IMR-90 (cell line): ENCODE measurements at regions not wholly inside any gene's neighbourhood (a gene's known extent, or its start where the extent isn't known, plus 50 kb on each side); places are given as distances from the start of the nearest gene placed in this dataset.

Experiments
- ATAC-seq: fragments of 200-7000 bp; cut with Tn5 transposase; 2 replicates; pipeline ENCODE4 v1.9.1; 2020; ENCODE audit warnings: low read depth, mild to moderate bottlenecking, moderate library complexity
- BruUV-seq: library from RNA; stranded (reverse); fragments of 400-500 nt; replicated peaks from 2 replicates; lab custom pipeline; 2021; lab: Mats Ljungman, UMichigan
- CTCF ChIA-PET: fragments of 300-600 bp; formaldehyde crosslinking; extraction: SDS; loops from one replicate; lab custom pipeline; 2021; ENCODE audit warnings: antibody characterized with exemption; lab: Yijun Ruan, JAX
- POLR2A ChIA-PET: fragments of 300-600 bp; sonication (Branson Sonifier 250); formaldehyde crosslinking; loops from one replicate; lab custom pipeline; 2022; ENCODE audit warnings: antibody characterized with exemption; ENCODE audit not compliant: unreplicated experiment; lab: Charles Lee
- DNase-seq: peaks from one replicate; pipeline ENCODE4 v3.0.0; 2013
- H2AFZ ChIP-seq: replicated peaks from 2 replicates; pipeline ENCODE3; 2013; ENCODE audit warnings: low read length, mild to moderate bottlenecking; ENCODE audit not compliant: poor library complexity
- H2AK5ac ChIP-seq: 2 replicates; pipeline ENCODE4 v1.6.1; 2013; ENCODE audit warnings: low read depth, low read length, inconsistent platforms
- H2AK9ac ChIP-seq: replicated peaks from 2 replicates; pipeline ENCODE3; 2013; ENCODE audit warnings: mild to moderate bottlenecking, low read depth, low read length, moderate library complexity; ENCODE audit not compliant: poor library complexity
- H2BK120ac ChIP-seq: 2 replicates; pipeline ENCODE4 v1.6.1; 2013; ENCODE audit warnings: low read depth, low read length, inconsistent platforms
- H2BK15ac ChIP-seq: 3 replicates; pipeline ENCODE4 v1.6.1; 2013; ENCODE audit warnings: low read depth, low read length, inconsistent platforms
- H2BK20ac ChIP-seq: 2 replicates; pipeline ENCODE4 v1.6.1; 2013; ENCODE audit warnings: low read depth, mild to moderate bottlenecking, inconsistent platforms, low read length, moderate library complexity
- H2BK5ac ChIP-seq: 2 replicates; pipeline ENCODE4 v1.6.1; 2013; ENCODE audit warnings: mild to moderate bottlenecking, low read depth, low read length, inconsistent platforms; ENCODE audit not compliant: poor library complexity, severe bottlenecking
- H3K14ac ChIP-seq: replicated peaks from 2 replicates; pipeline ENCODE4 v1.6.1; 2013; ENCODE audit warnings: low read depth, low read length, inconsistent platforms
- H3K18ac ChIP-seq: 2 replicates; pipeline ENCODE4 v1.6.1; 2013; ENCODE audit warnings: low read depth, low read length, control low read depth
- H3K23ac ChIP-seq: 2 replicates; pipeline ENCODE4 v1.6.1; 2013; ENCODE audit warnings: low read depth, low read length, inconsistent platforms
- H3K27ac ChIP-seq: 2 replicates; pipeline ENCODE4 v1.5.1; 2013; ENCODE audit warnings: mild to moderate bottlenecking, control low read depth, low read length; ENCODE audit not compliant: insufficient read depth
- H3K27me3 ChIP-seq: 2 replicates; pipeline ENCODE4 v1.6.1; 2013; ENCODE audit warnings: low read length; ENCODE audit not compliant: control insufficient read depth, insufficient read depth
- H3K36me3 ChIP-seq: 2 replicates; pipeline ENCODE4 v1.6.1; 2013; ENCODE audit warnings: low read length, mixed read lengths; ENCODE audit not compliant: control insufficient read depth, insufficient read depth
- H3K4ac ChIP-seq: 2 replicates; pipeline ENCODE4 v1.6.1; 2013; ENCODE audit warnings: low read depth, low read length, inconsistent platforms
- H3K4me1 ChIP-seq: 2 replicates; pipeline ENCODE4 v1.6.1; 2013; ENCODE audit warnings: low read length, mixed read lengths; ENCODE audit not compliant: control insufficient read depth, insufficient read depth
- H3K4me2 ChIP-seq: 2 replicates; pipeline ENCODE4 v1.6.1; 2013; ENCODE audit warnings: low read depth, mild to moderate bottlenecking, control low read depth, low read length, moderate library complexity
- H3K4me3 ChIP-seq: 2 replicates; pipeline ENCODE4 v1.5.1; 2013; ENCODE audit warnings: low read depth, mild to moderate bottlenecking, control low read depth, low read length, moderate library complexity; ENCODE audit not compliant: insufficient read depth
- H3K56ac ChIP-seq: 2 replicates; pipeline ENCODE4 v1.6.1; 2013; ENCODE audit warnings: low read length, inconsistent platforms; ENCODE audit not compliant: insufficient read depth; ENCODE audit errors: extremely low read depth
- H3K79me1 ChIP-seq, 2 experiments: 2 replicates each; pipeline ENCODE4 v1.6.1; 2013; ENCODE audit warnings: low read length in 2 of 2, inconsistent platforms in 1 of 2, low read depth in 1 of 2
- H3K9ac ChIP-seq: 2 replicates; pipeline ENCODE4 v1.6.1; 2013; ENCODE audit warnings: low read depth, low read length, control low read depth
- H3K9me1 ChIP-seq: 2 replicates; pipeline ENCODE4 v1.6.1; 2013; ENCODE audit warnings: low read length, inconsistent platforms; ENCODE audit not compliant: insufficient read depth
- H3K9me3 ChIP-seq: 2 replicates; pipeline ENCODE4 v1.6.1; 2013; ENCODE audit warnings: low read length; ENCODE audit not compliant: control insufficient read depth, insufficient read depth
- H4K20me1 ChIP-seq: 2 replicates; pipeline ENCODE4 v1.6.1; 2013; ENCODE audit warnings: low read length, inconsistent platforms; ENCODE audit not compliant: insufficient read depth
- H4K5ac ChIP-seq: 2 replicates; pipeline ENCODE4 v1.6.1; 2013; ENCODE audit warnings: mild to moderate bottlenecking, low read depth, low read length, control low read depth
- H4K8ac ChIP-seq, 2 experiments: 2 replicates each; pipeline ENCODE4 v1.6.1; 2013; ENCODE audit warnings: low read depth in 2 of 2, low read length in 2 of 2, control low read depth in 1 of 2, inconsistent platforms in 1 of 2
- H4K91ac ChIP-seq: 2 replicates; pipeline ENCODE4 v1.6.1; 2013; ENCODE audit warnings: low read depth, low read length, inconsistent platforms; ENCODE audit not compliant: insufficient read depth
- BHLHE40 ChIP-seq: fragments of 150-350 bp; IDR thresholded peaks from 2 replicates; pipeline ENCODE4 v1.6.1; 2016; ENCODE audit warnings: mild to moderate bottlenecking, low read depth, low read length
- CEBPB ChIP-seq: IDR thresholded peaks from 2 replicates; pipeline ENCODE4 v1.6.1; 2012; ENCODE audit warnings: low read depth, low read length, improper control_type of control experiment
- CHD1 ChIP-seq: IDR thresholded peaks from 2 replicates; pipeline ENCODE4 v1.6.1; 2012; ENCODE audit warnings: low read depth, low read length, improper control_type of control experiment
- FOS ChIP-seq: fragments of 150-350 bp; IDR thresholded peaks from 2 replicates; pipeline ENCODE4 v1.6.1; 2016; ENCODE audit warnings: low read depth, low read length
- MAFK ChIP-seq: IDR thresholded peaks from 2 replicates; pipeline ENCODE4 v1.6.1; 2012; ENCODE audit warnings: low read depth, low read length, improper control_type of control experiment
- MAZ ChIP-seq: IDR thresholded peaks from 2 replicates; pipeline ENCODE4 v1.6.1; 2012; ENCODE audit warnings: low read depth, mild to moderate bottlenecking, low read length, improper control_type of control experiment, moderate library complexity, borderline replicate concordance
- MXI1 ChIP-seq: IDR thresholded peaks from 2 replicates; pipeline ENCODE4 v1.6.1; 2012; ENCODE audit warnings: low read depth, mild to moderate bottlenecking, low read length, moderate library complexity, borderline replicate concordance
- NFE2L2 ChIP-seq: fragments of 150-350 bp; IDR thresholded peaks from 2 replicates; pipeline ENCODE4 v1.6.1; 2016; ENCODE audit warnings: low read depth, mild to moderate bottlenecking, low read length
- POLR2A ChIP-seq: IDR thresholded peaks from 2 replicates; pipeline ENCODE4 v1.6.1; 2012; ENCODE audit warnings: mild to moderate bottlenecking, low read depth, low read length
- RAD21 ChIP-seq: IDR thresholded peaks from 2 replicates; pipeline ENCODE4 v1.6.1; 2012; ENCODE audit warnings: low read length, improper control_type of control experiment
- RCOR1 ChIP-seq: IDR thresholded peaks from 2 replicates; pipeline ENCODE4 v1.6.1; 2012; ENCODE audit warnings: mild to moderate bottlenecking, low read length, improper control_type of control experiment; ENCODE audit not compliant: insufficient replicate concordance
- RFX5 ChIP-seq: IDR thresholded peaks from 2 replicates; pipeline ENCODE4 v1.8.0; 2012; ENCODE audit warnings: low read depth, mild to moderate bottlenecking, low read length, moderate library complexity
- WGBS, 2 experiments: methylation state at CpG; one replicate each; pipeline versions ENCODE4 v1.1.5 to v1.1.7; 2013; ENCODE audit warnings: missing lambda C conversion rate in 2 of 2; ENCODE audit not compliant: insufficient read length in 1 of 2; ENCODE audit errors: extremely low coverage in 2 of 2; 5-methylcytosine and 5-hydroxymethylcytosine counted together
- dilution Hi-C: fragments of 300-500 bp; cut with HindIII; formaldehyde crosslinking; loops from one replicate; pipeline ENCODE4 v1.14.3; 2018; ENCODE audit warnings: low sequenced_read_pairs; ENCODE audit not compliant: unreplicated experiment
- in situ Hi-C: fragments of 300-500 bp; cut with MboI; formaldehyde crosslinking; loops from 3 replicates; pipeline ENCODE4 v1.14.3; 2019; ENCODE audit warnings: low sequenced_read_pairs, inconsistent platforms, mixed read lengths
- intact Hi-C: fragments of 100-400 bp; cut with micrococcal nuclease; formaldehyde crosslinking; loops from 2 replicates; pipeline ENCODE4 v1.10.0; 2022
- TF ChIP-seq, protein P1 (sequence below): fragments of 150-350 bp; IDR thresholded peaks from 2 replicates; pipeline ENCODE4 v1.6.1; 2017; ENCODE audit warnings: mild to moderate bottlenecking, antibody characterized with exemption, low read length, low read depth
- TF ChIP-seq, protein P2 (sequence below): fragments of 150-350 bp; IDR thresholded peaks from 2 replicates; pipeline ENCODE4 v1.6.1; 2016; ENCODE audit warnings: low read depth, mild to moderate bottlenecking, low read length, moderate library complexity, borderline replicate concordance

DNA sequence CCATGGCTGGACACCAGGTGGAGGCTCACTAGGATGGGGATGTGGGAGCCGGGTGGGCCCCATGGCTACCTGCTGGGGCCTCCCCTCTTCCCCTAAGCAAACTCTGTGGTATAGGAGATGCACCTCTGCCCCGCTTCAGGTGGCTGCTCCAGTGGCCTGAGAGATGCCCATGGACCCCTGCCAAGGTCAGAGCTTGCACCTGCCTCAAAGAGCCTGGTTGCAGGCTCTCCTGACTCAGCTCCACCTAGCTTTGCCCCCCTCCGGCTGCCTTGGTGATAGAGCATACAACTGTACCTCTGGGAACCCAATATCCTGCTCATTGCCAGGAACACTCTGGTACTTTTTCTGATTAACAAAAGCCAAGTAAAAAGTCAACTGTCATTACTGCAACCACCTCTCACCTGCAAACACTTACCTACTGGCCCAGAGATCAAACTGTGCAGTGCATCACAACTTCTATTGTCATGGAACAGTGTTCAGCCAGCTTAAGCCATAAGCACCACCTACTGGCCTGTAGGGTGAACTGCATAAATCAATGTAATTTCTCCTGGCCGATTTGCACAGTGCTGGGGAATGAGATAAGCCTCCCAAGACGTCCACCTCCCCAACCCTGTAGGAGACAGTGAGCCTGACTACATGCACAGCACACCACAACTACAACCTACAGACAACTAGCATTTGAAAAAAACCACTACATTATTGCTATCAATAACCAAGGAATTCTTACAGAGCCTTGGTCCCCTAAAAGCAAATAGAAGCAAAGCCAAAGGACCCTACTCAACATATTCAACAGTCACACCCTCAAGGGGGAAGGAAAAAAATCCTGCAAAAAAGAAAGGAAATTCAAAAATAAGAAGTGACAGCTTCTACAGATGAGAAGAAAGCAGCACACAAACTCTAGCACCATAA lies 352.4 kb upstream of the ARHGEF26 start (continued):
- TF ChIP-seq NFE2L2 (no peak), POLR2A (no peak)

DNA sequence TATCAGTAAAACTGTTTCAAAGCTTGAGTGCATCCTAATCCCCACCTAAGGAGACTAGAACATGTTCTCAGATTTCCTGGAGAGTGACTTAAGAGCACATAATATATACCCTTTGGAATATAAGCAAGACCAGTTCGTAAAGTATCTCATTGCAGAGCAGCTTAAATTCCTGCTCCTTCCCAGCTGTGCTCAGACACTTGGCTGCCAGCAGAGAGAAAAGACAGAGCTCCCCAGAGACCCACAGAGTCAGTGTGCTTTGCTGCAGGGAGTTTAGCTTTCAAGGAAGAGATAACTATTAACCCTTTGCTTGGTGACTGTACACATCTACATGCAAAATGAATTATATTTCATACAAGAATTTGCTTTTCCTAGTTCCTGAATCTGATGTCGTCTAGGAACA lies 338.1 kb upstream of the ARHGEF26 start:
- Histone ChIP-seq H2AFZ (no peak overlapping the region), H3K27ac (no peak overlapping the region), H3K23ac (no peak overlapping the region), H3K9me1 (no peaks in the 10 kb centered on the region), H3K27me3 (no peaks in the 10 kb centered on the region), H2BK15ac (no peak overlapping the region), H3K4me1 (no peaks in the 10 kb centered on the region), H3K4ac (no peak overlapping the region), H4K20me1 (no peaks in the 10 kb centered on the region), H3K4me2 (no peak overlapping the region), H2AK5ac (no peak overlapping the region), H4K8ac (no peak overlapping the region), H3K56ac (no peak overlapping the region), H3K36me3 (no peaks in the 10 kb centered on the region), H3K14ac (no peak overlapping the region), H2BK120ac (no peak overlapping the region), H3K9me3 (no peaks in the 10 kb centered on the region), H2AK9ac (no peak overlapping the region), H3K18ac (no peak overlapping the region), H2BK5ac (no peak overlapping the region), H3K4me3 (no peak overlapping the region), H3K79me1 (no peaks in the 10 kb centered on the region), H3K9ac (no peak overlapping the region), H2BK20ac (no peak overlapping the region), H4K5ac (no peak overlapping the region), H4K91ac (no peak overlapping the region)
- intact Hi-C loops: no loop called here
- no CpG with 5 or more reads among the region's 2 CpGs for WGBS, 2 experiments
- in situ Hi-C loops: no loop called here
- ATAC-seq (no peak), DNase-seq (no peak)
- dilution Hi-C loops: no loop called here
- CTCF ChIA-PET: no interaction called here
- POLR2A ChIA-PET: no interaction called here
- BruUV-seq: no TSS peak
- TF ChIP-seq MXI1 (no peak), FOS (no peak), NFE2L2 (no peak), CEBPB (no peak), RCOR1 (no peak), CHD1 (no peak), RAD21 (no peak), POLR2A (no peak), MAZ (no peak), BHLHE40 (no peak), MAFK (no peak), RFX5 (no peak)
- TF ChIP-seq, protein P1, sequence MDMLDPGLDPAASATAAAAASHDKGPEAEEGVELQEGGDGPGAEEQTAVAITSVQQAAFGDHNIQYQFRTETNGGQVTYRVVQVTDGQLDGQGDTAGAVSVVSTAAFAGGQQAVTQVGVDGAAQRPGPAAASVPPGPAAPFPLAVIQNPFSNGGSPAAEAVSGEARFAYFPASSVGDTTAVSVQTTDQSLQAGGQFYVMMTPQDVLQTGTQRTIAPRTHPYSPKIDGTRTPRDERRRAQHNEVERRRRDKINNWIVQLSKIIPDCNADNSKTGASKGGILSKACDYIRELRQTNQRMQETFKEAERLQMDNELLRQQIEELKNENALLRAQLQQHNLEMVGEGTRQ: no peak
- TF ChIP-seq, protein P2, sequence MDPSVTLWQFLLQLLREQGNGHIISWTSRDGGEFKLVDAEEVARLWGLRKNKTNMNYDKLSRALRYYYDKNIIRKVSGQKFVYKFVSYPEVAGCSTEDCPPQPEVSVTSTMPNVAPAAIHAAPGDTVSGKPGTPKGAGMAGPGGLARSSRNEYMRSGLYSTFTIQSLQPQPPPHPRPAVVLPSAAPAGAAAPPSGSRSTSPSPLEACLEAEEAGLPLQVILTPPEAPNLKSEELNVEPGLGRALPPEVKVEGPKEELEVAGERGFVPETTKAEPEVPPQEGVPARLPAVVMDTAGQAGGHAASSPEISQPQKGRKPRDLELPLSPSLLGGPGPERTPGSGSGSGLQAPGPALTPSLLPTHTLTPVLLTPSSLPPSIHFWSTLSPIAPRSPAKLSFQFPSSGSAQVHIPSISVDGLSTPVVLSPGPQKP: no peak
